A549 (cell line): ENCODE measurements at regions not wholly inside any gene's neighbourhood (a gene's known extent, or its start where the extent isn't known, plus 50 kb on each side); places are given as distances from the start of the nearest gene placed in this dataset.

Experiments used
- ATAC-seq, 2 experiments: fragments of 200-7000 bp in 1 of 2; fragments of >200 bp in 1 of 2; cut with Nextera tagmentation in 1 of 2; cut with Tn5 transposase in 1 of 2; 3 replicates each; pipeline versions ENCODE4 v1.8.0 to v1.9.1; 2018 to 2020; ENCODE audit warnings: mild to moderate bottlenecking in 1 of 2, moderate library complexity in 1 of 2
- CTCF ChIA-PET: fragments of 300-600 bp; sonication (Branson Sonifier 250); formaldehyde crosslinking; extraction: SDS; loops from one replicate; lab custom pipeline; 2021; ENCODE audit warnings: antibody characterized with exemption, inconsistent platforms; lab: Yijun Ruan, JAX
- POLR2A ChIA-PET: fragments of 350-600 bp; formaldehyde crosslinking; extraction: SDS; loops from one replicate; lab custom pipeline; 2021; ENCODE audit warnings: antibody characterized with exemption, inconsistent platforms; lab: Yijun Ruan, JAX
- DNase-seq, 2 experiments: peaks; one replicate each; pipeline versions ENCODE4 v3.0.0 to v3.0.0-alpha.2; 2011 to 2016; ENCODE audit warnings: low read depth in 1 of 2, low spot score in 1 of 2
- FAIRE-seq: peaks from 2 replicates; lab custom pipeline; 2011; peaks lifted over from hg19 to GRCh38; lab: Jason Lieb, UNC
- H3K27ac ChIP-seq, 2 experiments: fragments of >200 bp; sonication (Bioruptor Twin); formaldehyde crosslinking; 3 replicates each; pipeline ENCODE4 v1.5.1; 2016 to 2017
- H3K4me1 ChIP-seq: fragments of >200 bp; sonication (Bioruptor Twin); formaldehyde crosslinking; 3 replicates; pipeline ENCODE4 v1.6.1; 2016
- H3K4me2 ChIP-seq: fragments of >200 bp; sonication (Bioruptor Twin); formaldehyde crosslinking; 3 replicates; pipeline ENCODE4 v1.6.1; 2016
- H3K4me3 ChIP-seq: fragments of >200 bp; sonication (Bioruptor Twin); formaldehyde crosslinking; 3 replicates; pipeline ENCODE4 v1.5.1; 2016
- H3K9me3 ChIP-seq: fragments of >200 bp; sonication (Bioruptor Twin); formaldehyde crosslinking; 3 replicates; pipeline ENCODE4 v1.6.1; 2016
- BHLHE40 ChIP-seq: IDR thresholded peaks from 2 replicates; pipeline ENCODE4 v1.6.1; 2012; ENCODE audit warnings: low read depth, low read length, inconsistent platforms
- CBX2 ChIP-seq: fragments of 200-600 bp; sonication (generic); IDR thresholded peaks from 2 replicates; pipeline ENCODE4 v1.6.1; 2016; ENCODE audit warnings: low read depth, mild to moderate bottlenecking, borderline replicate concordance
- CBX8 ChIP-seq: fragments of 200-600 bp; sonication (generic); IDR thresholded peaks from 2 replicates; pipeline ENCODE4 v1.6.1; 2016
- CHD4 ChIP-seq: fragments of 200-600 bp; sonication (generic); IDR thresholded peaks from 2 replicates; pipeline ENCODE4 v1.6.1; 2016; ENCODE audit warnings: antibody characterized with exemption, mild to moderate bottlenecking, borderline replicate concordance
- E2F6 ChIP-seq: IDR thresholded peaks from 2 replicates; pipeline ENCODE4 v1.6.1; 2012; ENCODE audit warnings: low read depth, borderline replicate concordance
- ELK1 ChIP-seq: fragments of 150-350 bp; IDR thresholded peaks from 2 replicates; pipeline ENCODE4 v1.6.1; 2014; ENCODE audit warnings: low read depth, mild to moderate bottlenecking, low read length
- HEYL ChIP-seq: fragments of 250-450 bp; sonication (Bioruptor Pico); IDR thresholded peaks from 2 replicates; pipeline ENCODE4 v1.8.0; 2021; ENCODE audit warnings: mild to moderate bottlenecking, moderate library complexity
- HMGXB4 ChIP-seq: fragments of 250-450 bp; sonication (Bioruptor Pico); IDR thresholded peaks from 2 replicates; pipeline ENCODE4 v1.5.0; 2021; ENCODE audit warnings: mild to moderate bottlenecking, moderate library complexity, borderline replicate concordance
- HOXB5 ChIP-seq: fragments of 250-450 bp; sonication (Bioruptor Pico); IDR thresholded peaks from 2 replicates; pipeline ENCODE4 v1.5.0; 2020; ENCODE audit warnings: mild to moderate bottlenecking, moderate library complexity
- JUNB ChIP-seq: fragments of >200 bp; sonication (Bioruptor Twin); formaldehyde crosslinking; IDR thresholded peaks from 2 replicates; pipeline ENCODE4 v1.6.1; 2016
- MAFK ChIP-seq: fragments of 450-650 bp; IDR thresholded peaks from 2 replicates; pipeline ENCODE4 v1.6.1; 2014; ENCODE audit not compliant: partially characterized antibody
- MAZ ChIP-seq: fragments of 150-350 bp; IDR thresholded peaks from 2 replicates; pipeline ENCODE4 v1.6.1; 2014; ENCODE audit warnings: antibody characterized with exemption, low read depth, low read length, borderline replicate concordance
- MYC ChIP-seq: IDR thresholded peaks from 2 replicates; pipeline ENCODE4 v1.6.1; 2012; ENCODE audit warnings: mild to moderate bottlenecking, inconsistent platforms, low read length, improper control_type of control experiment, borderline replicate concordance
- NR3C1 ChIP-seq: fragments of >200 bp; sonication (Bioruptor Twin); formaldehyde crosslinking; IDR thresholded peaks from 3 replicates; pipeline ENCODE4 v1.6.1; 2017
- POLR2AphosphoS2 ChIP-seq: conservative IDR thresholded peaks from 2 replicates; pipeline ENCODE4 v1.6.1; 2012; ENCODE audit warnings: low read length, improper control_type of control experiment, inconsistent platforms
- RCOR1 ChIP-seq: fragments of 150-350 bp; IDR thresholded peaks from 2 replicates; pipeline ENCODE4 v1.6.1; 2014; ENCODE audit warnings: antibody characterized with exemption, low read length, low read depth
- REST ChIP-seq: fragments of 200-600 bp; sonication (generic); IDR thresholded peaks from 2 replicates; pipeline ENCODE4 v1.6.1; 2016; ENCODE audit warnings: antibody characterized with exemption, mild to moderate bottlenecking, moderate library complexity
- SMC3 ChIP-seq: fragments of >200 bp; sonication (Bioruptor Twin); formaldehyde crosslinking; IDR thresholded peaks from 3 replicates; pipeline ENCODE4 v1.6.1; 2018; ENCODE audit warnings: inconsistent platforms
- TP53 ChIP-seq: fragments of 250-450 bp; sonication (Bioruptor Pico); IDR thresholded peaks from 2 replicates; pipeline ENCODE4 v1.5.0; 2021; ENCODE audit warnings: mild to moderate bottlenecking, moderate library complexity
- USF2 ChIP-seq: fragments of 450-650 bp; IDR thresholded peaks from 2 replicates; pipeline ENCODE4 v1.6.1; 2014; ENCODE audit warnings: antibody characterized with exemption
- WGBS: methylation state at CpG from one replicate; pipeline ENCODE4 v1.1.6; 2017; ENCODE audit errors: missing lambda C conversion rate; 5-methylcytosine and 5-hydroxymethylcytosine counted together

GRCh38 chr5:74100268-74100665 is 474.3 kb downstream of the ARHGEF28 start:
- peaks cover 19% of the 10 kb centered on the region for H3K4me1 ChIP-seq
- no peak overlapping the region for H3K4me2 ChIP-seq
- CTCF ChIA-PET: no interaction called here
- ATAC-seq (no peak), DNase-seq (no peak), FAIRE-seq (no peak)
- TF ChIP-seq RCOR1 (no peak), HOXB5 (no peak), MAFK (no peak), MYC (no peak), SMC3 (no peak), HMGXB4 (no peak), CBX2 (no peak), USF2 (no peak), HEYL (CRISPR knock-in tag) (no peak), JUNB (no peak), E2F6 (no peak), CHD4 (no peak), NR3C1 (no peak), POLR2AphosphoS2 (no peak), REST (no peak), MAZ (no peak)
- H3K4me3 ChIP-seq: no peak overlapping the region
- H3K9me3 ChIP-seq: peaks cover 7% of the 10 kb centered on the region; the same call in 2 of the 3 replicates
- POLR2A ChIA-PET: no interaction called here
- WGBS: 77% methylated on average over 1 of the region's 1 CpG
- no peak overlapping the region for H3K27ac ChIP-seq

GRCh38 chr5:74099538-74100267 is 473.7 kb downstream of the ARHGEF28 start:
- H3K4me1 ChIP-seq: peaks cover 13% of the 10 kb centered on the region
- ATAC-seq (no peak), FAIRE-seq (no peak), DNase-seq (no peak)
- TF ChIP-seq BHLHE40: no peak
- no peak for TF ChIP-seq ELK1
- TF ChIP-seq TP53 (CRISPR knock-in tag): no peak
- TF ChIP-seq CBX8: no peak
- H3K4me3 ChIP-seq: no peak overlapping the region
- peaks cover 7% of the 10 kb centered on the region; the same call in 2 of the 3 replicates for H3K9me3 ChIP-seq
- H3K4me2 ChIP-seq: no peak overlapping the region
- POLR2A ChIA-PET: no interaction called here
- CTCF ChIA-PET: no interaction called here
- 57% methylated on average over 3 of the region's 3 CpGs for WGBS
- no peak overlapping the region for H3K27ac ChIP-seq
